Fibroblast of skin of right biceps (primary cell): ENCODE measurements at regions not wholly inside any gene's neighbourhood (a gene's known extent, or its start where the extent isn't known, plus 50 kb on each side); places are given as distances from the start of the nearest gene placed in this dataset.

Experiments
- DNase-seq: peaks from one replicate; pipeline ENCODE4 v3.0.0-alpha.2; 2013

GRCh38 chr11:10358696-10359095, 53.8 kb downstream of the ADM start:
- DNase-seq = no peak

- no peak for DNase-seq
These were observed 54.3 kb downstream of the ADM start for GRCh38 chr11:10359171-10359570.

GRCh38 chr11:10360835-10361234, 56.0 kb downstream of the ADM start:
- DNase-seq = no peak

- DNase-seq = no peak
These were observed 60.2 kb downstream of the ADM start for GRCh38 chr11:10365045-10365444.

GRCh38 chr11:10366568-10367331, 61.9 kb downstream of the ADM start:
- peak; percentile 89 for DNase-seq

- no peak for DNase-seq
These were observed 67.2 kb downstream of the ADM start for GRCh38 chr11:10371926-10372641.

- DNase-seq = peak; percentile 38
These were observed 68.5 kb downstream of the ADM start for GRCh38 chr11:10373340-10373739.

- no peak for DNase-seq
These were observed 69.1 kb downstream of the ADM start for GRCh38 chr11:10373929-10374328.

GRCh38 chr11:10374386-10374785, 69.5 kb downstream of the ADM start:
- DNase-seq = no peak

GRCh38 chr11:10375280-10375971, 70.6 kb downstream of the ADM start:
- DNase-seq = peak; percentile 98

- DNase-seq = peak; percentile 42
These were observed 71.2 kb downstream of the ADM start for GRCh38 chr11:10376061-10376460.

- DNase-seq = peak; percentile 42
These were observed 72.3 kb downstream of the ADM start for GRCh38 chr11:10377183-10377582.

GRCh38 chr11:10378362-10378761, 73.5 kb downstream of the ADM start:
- no peak for DNase-seq

- no peak for DNase-seq
These were observed 74.1 kb downstream of the ADM start for GRCh38 chr11:10379022-10379421.

GRCh38 chr11:10379426-10379825, 74.6 kb downstream of the ADM start:
- peak; percentile 88 for DNase-seq

- peak; percentile 57 for DNase-seq
These were observed 75.0 kb upstream of the AMPD3 start for GRCh38 chr11:10379871-10380568.

- DNase-seq = no peak
These were observed 74.1 kb upstream of the AMPD3 start for GRCh38 chr11:10380921-10381320.

GRCh38 chr11:10381736-10382135, 73.3 kb upstream of the AMPD3 start:
- peak; percentile 83 for DNase-seq

GRCh38 chr11:10382518-10382917, 72.5 kb upstream of the AMPD3 start:
- DNase-seq = peak; percentile 43

GRCh38 chr11:10385696-10386095, 69.4 kb upstream of the AMPD3 start:
- no peak for DNase-seq

GRCh38 chr11:10386361-10386760, 68.7 kb upstream of the AMPD3 start:
- no peak for DNase-seq

GRCh38 chr11:10386861-10387205, 68.2 kb upstream of the AMPD3 start:
- DNase-seq = no peak
